ENCODE measurements at regions not wholly inside any gene's neighbourhood (a gene's known extent, or its start where the extent isn't known, plus 50 kb on each side); places are given as distances from the start of the nearest gene placed in this dataset.

DNA sequence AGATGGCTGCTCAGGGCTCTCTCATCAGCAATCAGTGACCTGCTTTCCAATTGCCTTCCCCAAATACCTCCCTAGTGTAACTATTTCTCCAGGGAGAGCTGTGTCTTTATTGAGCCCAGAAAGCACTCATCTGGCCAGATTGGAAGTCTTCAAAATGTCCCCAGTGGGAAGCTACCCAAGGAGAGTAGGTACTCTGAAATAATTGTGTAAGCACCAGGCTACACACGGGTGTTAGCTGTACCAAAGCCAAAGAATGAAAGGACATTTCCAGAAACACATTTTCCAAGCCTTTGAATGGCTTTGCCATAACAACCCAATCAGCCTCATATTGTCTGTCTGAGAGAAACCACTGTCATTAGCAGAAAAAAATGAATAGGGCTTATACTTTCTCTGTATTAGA is 318.8 kb downstream of the FAM170A start:
- no peak for DNase-seq (ENCODE audit: low read depth in 2 of 2)
- no peaks in the 10 kb centered on the region for H3K4me1 ChIP-seq (ENCODE audit: control insufficient read depth, extremely low read depth, insufficient read depth, low read length)
- TF ChIP-seq, protein P1, sequence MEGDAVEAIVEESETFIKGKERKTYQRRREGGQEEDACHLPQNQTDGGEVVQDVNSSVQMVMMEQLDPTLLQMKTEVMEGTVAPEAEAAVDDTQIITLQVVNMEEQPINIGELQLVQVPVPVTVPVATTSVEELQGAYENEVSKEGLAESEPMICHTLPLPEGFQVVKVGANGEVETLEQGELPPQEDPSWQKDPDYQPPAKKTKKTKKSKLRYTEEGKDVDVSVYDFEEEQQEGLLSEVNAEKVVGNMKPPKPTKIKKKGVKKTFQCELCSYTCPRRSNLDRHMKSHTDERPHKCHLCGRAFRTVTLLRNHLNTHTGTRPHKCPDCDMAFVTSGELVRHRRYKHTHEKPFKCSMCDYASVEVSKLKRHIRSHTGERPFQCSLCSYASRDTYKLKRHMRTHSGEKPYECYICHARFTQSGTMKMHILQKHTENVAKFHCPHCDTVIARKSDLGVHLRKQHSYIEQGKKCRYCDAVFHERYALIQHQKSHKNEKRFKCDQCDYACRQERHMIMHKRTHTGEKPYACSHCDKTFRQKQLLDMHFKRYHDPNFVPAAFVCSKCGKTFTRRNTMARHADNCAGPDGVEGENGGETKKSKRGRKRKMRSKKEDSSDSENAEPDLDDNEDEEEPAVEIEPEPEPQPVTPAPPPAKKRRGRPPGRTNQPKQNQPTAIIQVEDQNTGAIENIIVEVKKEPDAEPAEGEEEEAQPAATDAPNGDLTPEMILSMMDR (conservative IDR thresholded peaks at IDR 0.05 in 1 of 2, IDR thresholded peaks at IDR 0.05 in 1 of 2; ENCODE audit: low read depth in 1 of 2, low read length in 2 of 2): no peak
- no peak for TF ChIP-seq EZH2 (IDR thresholded peaks at IDR 0.05; ENCODE audit: low read length, missing control alignments)
- H3K9me3 ChIP-seq (ENCODE audit: control insufficient read depth, insufficient read depth, low read depth, low read length): no peaks in the 10 kb centered on the region
- no peaks in the 10 kb centered on the region for H4K20me1 ChIP-seq (ENCODE audit: control insufficient read depth, extremely low read depth, insufficient read depth, low read length)
- H3K36me3 ChIP-seq (ENCODE audit: control insufficient read depth, insufficient read depth, low read length): no peaks in the 10 kb centered on the region
- H3K79me2 ChIP-seq (ENCODE audit: control insufficient read depth, insufficient read depth, low read length): no peaks in the 10 kb centered on the region
- H2AFZ ChIP-seq (ENCODE audit: low read length): no peak overlapping the region
- H3K9ac ChIP-seq (ENCODE audit: insufficient read depth, low read length): no peak overlapping the region
- no peak overlapping the region for H3K4me3 ChIP-seq (replicated peaks in 1 of 4; ENCODE audit: control extremely low read depth in 1 of 4, insufficient read depth in 1 of 4, low read depth in 3 of 4, low read length in 4 of 4)
- H3K4me2 ChIP-seq (ENCODE audit: extremely low read depth, insufficient read depth, low read length): no peak overlapping the region
- H3K27me3 ChIP-seq (ENCODE audit: control insufficient read depth, insufficient read depth, low read length): no peaks in the 10 kb centered on the region
- H3K27ac ChIP-seq (ENCODE audit: insufficient read depth, low read length): no peak overlapping the region

GRCh38 chr5:119949426-119949999 is 320.2 kb downstream of the FAM170A start:
- no peak overlapping the region for H3K4me2 ChIP-seq (ENCODE audit: extremely low read depth, insufficient read depth, low read length)
- no peaks in the 10 kb centered on the region for H3K79me2 ChIP-seq (ENCODE audit: control insufficient read depth, insufficient read depth, low read length)
- H3K36me3 ChIP-seq (ENCODE audit: control insufficient read depth, insufficient read depth, low read length): no peaks in the 10 kb centered on the region
- H3K27me3 ChIP-seq (ENCODE audit: control insufficient read depth, insufficient read depth, low read length): no peaks in the 10 kb centered on the region
- H3K9ac ChIP-seq (ENCODE audit: insufficient read depth, low read length): no peak overlapping the region
- no peaks in the 10 kb centered on the region for H3K4me1 ChIP-seq (ENCODE audit: control insufficient read depth, extremely low read depth, insufficient read depth, low read length)
- DNase-seq (ENCODE audit: low read depth in 2 of 2): no peak
- no peak overlapping the region for H3K4me3 ChIP-seq (replicated peaks in 1 of 4; ENCODE audit: control extremely low read depth in 1 of 4, insufficient read depth in 1 of 4, low read depth in 3 of 4, low read length in 4 of 4)
- TF ChIP-seq, protein P1 (conservative IDR thresholded peaks at IDR 0.05 in 1 of 2, IDR thresholded peaks at IDR 0.05 in 1 of 2; ENCODE audit: low read depth in 1 of 2, low read length in 2 of 2): no peak
- TF ChIP-seq EZH2 (IDR thresholded peaks at IDR 0.05; ENCODE audit: low read length, missing control alignments): no peak
- H3K27ac ChIP-seq (ENCODE audit: insufficient read depth, low read length): no peak overlapping the region
- H2AFZ ChIP-seq (ENCODE audit: low read length): no peak overlapping the region
- no peaks in the 10 kb centered on the region for H4K20me1 ChIP-seq (ENCODE audit: control insufficient read depth, extremely low read depth, insufficient read depth, low read length)
- H3K9me3 ChIP-seq (ENCODE audit: control insufficient read depth, insufficient read depth, low read depth, low read length): no peaks in the 10 kb centered on the region

DNA sequence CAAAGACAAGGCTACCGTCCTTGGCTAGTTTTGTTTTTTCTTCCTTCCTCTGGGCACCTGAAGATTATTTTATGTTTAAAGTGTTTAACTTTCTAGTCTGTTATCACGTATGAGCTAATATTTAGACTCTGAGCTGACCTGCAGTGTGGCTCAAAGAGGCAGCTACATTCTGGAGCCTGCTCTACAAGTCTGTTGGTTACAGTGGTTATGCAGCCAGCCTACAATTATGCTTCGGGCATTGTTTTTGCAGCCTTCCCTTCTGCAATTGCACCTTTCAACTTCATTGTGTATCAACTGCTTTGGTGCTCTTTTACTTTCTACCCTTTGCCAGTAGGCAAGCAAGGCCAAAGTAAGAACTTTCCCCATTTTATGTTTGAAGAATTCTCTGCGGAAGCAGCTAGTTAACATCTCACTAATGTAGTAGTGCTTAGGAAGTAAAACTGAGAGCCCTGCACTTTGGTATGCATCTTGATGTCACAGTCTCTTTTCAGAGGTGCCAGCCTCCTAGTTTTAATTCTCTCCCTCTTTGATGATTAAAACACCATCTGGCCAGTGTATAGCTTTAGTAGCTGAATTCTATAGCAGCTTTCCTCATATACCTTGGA is 322.1 kb downstream of the FAM170A start:
- TF ChIP-seq, protein P1 (conservative IDR thresholded peaks at IDR 0.05 in 1 of 2, IDR thresholded peaks at IDR 0.05 in 1 of 2; ENCODE audit: low read depth in 1 of 2, low read length in 2 of 2): no peak
- no peak for TF ChIP-seq EZH2 (IDR thresholded peaks at IDR 0.05; ENCODE audit: low read length, missing control alignments)
- Histone ChIP-seq H2AFZ (ENCODE audit: low read length) (no peak overlapping the region), H3K4me1 (ENCODE audit: control insufficient read depth, extremely low read depth, insufficient read depth, low read length) (no peaks in the 10 kb centered on the region), H3K27ac (ENCODE audit: insufficient read depth, low read length) (no peak overlapping the region), H3K9ac (ENCODE audit: insufficient read depth, low read length) (no peak overlapping the region), H3K4me3 (replicated peaks in 1 of 4; ENCODE audit: control extremely low read depth in 1 of 4, insufficient read depth in 1 of 4, low read depth in 3 of 4, low read length in 4 of 4) (no peak overlapping the region), H3K36me3 (ENCODE audit: control insufficient read depth, insufficient read depth, low read length) (no peaks in the 10 kb centered on the region), H3K79me2 (ENCODE audit: control insufficient read depth, insufficient read depth, low read length) (no peaks in the 10 kb centered on the region), H3K9me3 (ENCODE audit: control insufficient read depth, insufficient read depth, low read depth, low read length) (no peaks in the 10 kb centered on the region), H3K27me3 (ENCODE audit: control insufficient read depth, insufficient read depth, low read length) (no peaks in the 10 kb centered on the region), H3K4me2 (ENCODE audit: extremely low read depth, insufficient read depth, low read length) (no peak overlapping the region), H4K20me1 (ENCODE audit: control insufficient read depth, extremely low read depth, insufficient read depth, low read length) (no peaks in the 10 kb centered on the region)
- DNase-seq (ENCODE audit: low read depth in 2 of 2): no peak
